ENCODE measurements at regions not wholly inside any gene's neighbourhood (a gene's known extent, or its start where the extent isn't known, plus 50 kb on each side); places are given as distances from the start of the nearest gene placed in this dataset.
A peak's percentile ranks its signal among the peaks of the same experiment; 100 is the strongest.

GRCh38 chr11:10387206-10388083 lies 67.6 kb upstream of the AMPD3 start:
- no peak for DNase-seq

GRCh38 chr11:10388101-10388500 lies 67.0 kb upstream of the AMPD3 start:
- DNase-seq, result no peak

DNA sequence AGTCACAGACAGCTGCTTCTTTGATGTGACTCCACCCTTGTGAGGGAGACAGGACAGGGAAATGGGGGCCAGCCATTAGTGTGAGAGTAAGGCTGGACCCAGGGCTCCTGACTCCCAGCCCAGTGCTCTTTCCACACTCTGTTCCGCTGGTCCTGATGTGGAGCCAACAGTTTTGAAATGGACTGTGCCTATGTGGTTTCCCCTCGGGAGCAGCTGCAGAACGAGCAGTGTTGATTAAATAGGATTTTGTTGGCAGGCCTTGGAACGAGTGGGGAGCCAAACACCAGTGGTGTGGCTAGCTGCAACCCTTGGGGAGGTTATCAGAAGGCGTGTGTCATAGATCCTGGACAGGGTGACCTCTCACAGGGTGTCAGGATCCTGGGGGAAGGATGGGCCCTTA lies 66.5 kb upstream of the AMPD3 start:
- no peak for DNase-seq

GRCh38 chr11:10390375-10390774 lies 64.7 kb upstream of the AMPD3 start:
- no peak for DNase-seq

DNA sequence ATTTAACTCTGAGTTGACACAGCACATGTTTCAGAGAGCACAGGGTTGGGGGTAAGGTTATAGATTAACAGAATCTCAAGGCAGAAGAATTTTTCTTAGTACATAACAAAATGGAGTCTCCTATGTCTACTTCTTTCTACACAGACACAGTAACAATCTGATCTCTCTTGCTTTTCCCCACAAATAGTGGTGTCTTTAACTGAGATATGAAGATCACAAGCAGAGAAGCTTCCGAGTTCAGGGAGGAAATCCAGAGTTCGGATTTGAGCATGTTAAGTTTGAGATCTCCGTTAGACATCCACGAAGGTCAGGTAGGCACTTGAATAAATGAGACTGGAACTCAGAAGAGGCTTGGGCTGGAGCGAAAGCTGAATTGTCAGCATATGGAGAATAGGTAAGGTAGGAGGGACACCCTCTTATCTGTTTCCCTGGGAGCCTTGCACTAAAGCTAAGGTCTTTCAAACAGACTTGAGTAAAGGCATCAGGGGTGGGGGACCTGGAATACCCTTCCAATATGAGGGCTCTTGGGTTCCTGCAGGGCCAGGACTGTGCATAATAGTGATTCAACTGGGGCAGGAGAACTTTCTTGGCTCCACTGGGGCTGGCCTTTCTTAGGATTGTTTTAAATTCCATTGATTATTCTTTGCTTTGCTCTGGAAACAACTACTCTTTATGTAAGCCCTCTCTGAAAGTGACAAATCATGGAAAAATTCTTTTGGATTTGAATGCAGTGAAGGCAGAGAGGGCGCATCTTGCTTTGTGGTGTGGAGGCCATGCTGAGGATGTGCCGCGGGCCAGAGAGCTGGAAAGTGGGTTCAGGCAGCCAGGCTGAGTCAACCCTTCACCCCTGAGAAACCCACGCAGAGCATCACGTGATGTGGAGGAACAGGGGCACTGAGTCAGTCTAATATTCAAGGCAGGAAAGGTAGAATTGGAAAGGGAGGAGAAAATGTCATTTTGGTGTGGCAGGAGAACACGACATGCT lies 62.7 kb upstream of the AMPD3 start:
- DNase-seq, result no peak

GRCh38 chr11:10394229-10395101 lies 60.6 kb upstream of the AMPD3 start:
- DNase-seq, result no peak

GRCh38 chr11:10395166-10395897 lies 59.7 kb upstream of the AMPD3 start:
- DNase-seq, result no peak

GRCh38 chr11:10396771-10397170 lies 58.3 kb upstream of the AMPD3 start:
- no peak for DNase-seq

- peak; percentile 26 for DNase-seq
These were observed 57.7 kb upstream of the AMPD3 start for GRCh38 chr11:10397226-10397987.

GRCh38 chr11:10398525-10398924 lies 56.5 kb upstream of the AMPD3 start:
- no peak for DNase-seq

GRCh38 chr11:10400856-10401255 lies 54.2 kb upstream of the AMPD3 start:
- DNase-seq, result no peak

GRCh38 chr11:10401256-10401655 lies 53.8 kb upstream of the AMPD3 start:
- DNase-seq, result no peak

GRCh38 chr11:10401696-10402392 lies 53.2 kb upstream of the AMPD3 start:
- DNase-seq, result no peak
